SKM-1 treated with dmso at 0.1 percent for 144 hours (cell line): ENCODE measurements at regions not wholly inside any gene's neighbourhood (a gene's known extent, or its start where the extent isn't known, plus 50 kb on each side); places are given as distances from the start of the nearest gene placed in this dataset.

Source experiments
- DNase-seq: peaks from one replicate; lab custom pipeline; 2025; ENCODE audit not compliant: unreplicated experiment; lab: John Stamatoyannopoulos, UW

DNA sequence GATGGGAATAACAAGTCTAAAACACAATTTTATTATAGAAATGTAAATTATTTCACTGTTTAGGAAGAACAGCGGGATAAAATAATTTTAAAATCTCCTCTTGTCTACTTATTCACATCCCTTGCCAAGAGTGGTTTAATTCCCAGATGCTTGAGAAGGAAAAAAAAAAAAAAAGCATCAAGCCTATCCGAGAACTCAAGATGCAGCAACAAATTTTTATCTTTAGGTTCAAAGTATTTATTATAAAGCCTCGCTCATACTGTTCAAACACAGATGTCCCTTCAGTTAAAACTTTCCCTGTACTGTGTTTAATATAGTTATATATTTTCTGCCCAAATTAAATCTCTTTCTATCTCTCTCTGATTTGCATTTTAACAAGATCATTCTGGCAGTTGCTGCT, 1615.8 kb downstream of the PLA2G4A start:
- no peak for DNase-seq

DNA sequence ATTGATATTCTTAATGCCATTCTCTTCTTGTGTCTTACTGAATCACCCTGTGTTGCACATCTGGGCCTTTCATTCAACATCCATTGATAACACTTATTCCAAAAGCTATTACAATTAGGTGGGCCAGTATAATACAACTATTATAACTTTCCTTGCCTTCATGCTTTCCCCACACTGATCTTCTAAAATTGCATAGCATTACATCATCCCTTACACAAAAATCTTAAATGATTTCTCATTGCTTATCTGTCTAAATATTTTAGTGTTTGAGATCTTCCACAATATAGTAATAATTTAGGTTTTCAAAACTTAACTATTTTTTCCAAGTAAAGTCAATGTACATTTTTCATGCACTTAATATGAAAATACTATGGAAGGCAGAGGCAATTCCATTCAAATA, 1634.1 kb downstream of the PLA2G4A start:
- DNase-seq = no peak

DNA sequence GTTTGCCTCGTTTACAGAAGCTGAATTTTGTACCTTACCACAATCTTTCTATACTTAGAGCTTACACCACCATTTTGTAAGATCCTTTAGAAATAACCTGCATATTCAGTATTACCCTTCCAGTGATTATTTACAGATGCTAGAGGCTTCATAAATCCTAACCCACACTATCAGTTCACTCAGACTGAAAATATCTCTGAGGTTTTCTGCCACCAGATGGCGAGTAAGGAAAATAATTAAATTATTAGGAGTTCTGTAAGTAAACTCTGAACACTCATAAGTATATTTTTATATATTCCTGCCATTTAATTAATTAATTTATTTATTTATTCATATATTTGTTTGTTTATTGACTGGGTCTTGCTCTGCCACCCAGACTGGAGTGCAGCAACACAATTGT, 1635.2 kb downstream of the PLA2G4A start:
- DNase-seq = no peak

DNA sequence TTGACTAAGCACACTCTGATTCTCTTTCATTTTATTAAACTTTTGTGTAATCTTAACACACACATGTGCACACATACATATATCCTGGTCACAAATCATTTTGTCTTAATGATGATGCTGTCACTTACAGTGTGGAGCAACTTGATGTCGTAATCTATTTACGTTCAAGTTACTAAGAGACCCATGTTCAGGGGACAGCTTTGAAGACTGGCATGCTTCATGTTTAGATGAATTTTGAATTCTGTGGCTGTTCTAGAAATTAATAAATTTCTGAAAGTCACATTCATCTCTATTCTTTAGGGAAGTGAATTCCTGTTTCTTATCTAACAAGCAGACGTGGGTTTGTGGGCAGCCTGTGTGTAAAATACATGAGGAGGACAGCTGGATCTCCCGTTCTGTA, 1637.8 kb downstream of the PLA2G4A start:
- DNase-seq = no peak

DNA sequence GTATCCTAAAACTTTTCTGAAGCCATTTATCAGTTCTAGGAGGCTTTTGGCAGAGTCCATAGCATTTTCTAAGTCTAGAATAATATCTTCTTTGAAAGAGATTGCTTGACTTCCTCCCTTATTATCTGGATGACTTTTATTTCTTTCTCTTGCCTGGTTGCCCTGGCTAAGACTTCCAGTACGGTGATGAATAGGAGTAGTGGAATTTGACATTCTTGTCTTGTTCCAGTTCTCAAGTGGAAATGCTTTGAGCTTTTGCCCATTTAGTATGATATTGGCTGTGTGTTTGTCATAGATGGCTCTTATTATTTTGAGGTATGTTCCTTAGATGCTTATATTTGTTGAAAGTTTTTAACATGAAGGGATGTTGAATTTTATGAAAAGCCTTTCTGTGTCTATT, 1647.9 kb downstream of the PLA2G4A start:
- DNase-seq = no peak

DNA sequence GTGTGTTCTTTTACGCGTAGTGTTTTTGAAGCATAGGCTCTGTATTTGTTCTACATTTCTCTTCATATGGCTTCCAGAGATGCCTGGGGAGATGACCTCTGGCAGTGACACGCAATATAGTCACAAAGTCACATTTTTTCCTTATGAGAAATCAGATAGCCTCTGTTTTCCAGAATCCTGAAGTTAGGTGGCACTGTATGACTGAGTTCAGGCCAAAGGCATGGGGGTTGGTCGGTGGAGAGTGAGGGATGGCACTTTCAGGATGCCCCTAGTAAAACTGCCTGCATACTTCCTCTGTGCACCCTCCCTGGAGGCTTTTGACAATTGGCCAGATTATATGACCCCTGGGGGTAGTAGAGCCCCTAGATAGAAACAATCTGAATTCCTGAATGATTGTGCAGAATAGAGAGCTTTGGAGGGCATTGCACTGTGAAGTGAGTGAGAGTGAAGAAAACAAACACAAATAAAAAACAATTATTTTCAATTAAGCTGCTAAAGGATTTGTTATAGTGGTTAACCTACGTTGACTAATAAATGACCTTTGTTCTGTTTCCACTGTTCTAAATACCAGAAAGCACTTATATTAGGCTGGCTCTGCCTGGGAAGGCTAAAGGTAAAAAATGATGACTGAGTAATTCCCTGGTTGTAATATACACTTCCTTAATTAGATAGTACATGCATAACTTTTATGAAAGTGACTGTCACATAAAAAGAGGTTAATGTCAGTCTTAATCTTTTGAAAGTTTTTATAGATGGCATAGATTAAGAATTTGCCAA, 1660.8 kb downstream of the PLA2G4A start:
- no peak for DNase-seq

DNA sequence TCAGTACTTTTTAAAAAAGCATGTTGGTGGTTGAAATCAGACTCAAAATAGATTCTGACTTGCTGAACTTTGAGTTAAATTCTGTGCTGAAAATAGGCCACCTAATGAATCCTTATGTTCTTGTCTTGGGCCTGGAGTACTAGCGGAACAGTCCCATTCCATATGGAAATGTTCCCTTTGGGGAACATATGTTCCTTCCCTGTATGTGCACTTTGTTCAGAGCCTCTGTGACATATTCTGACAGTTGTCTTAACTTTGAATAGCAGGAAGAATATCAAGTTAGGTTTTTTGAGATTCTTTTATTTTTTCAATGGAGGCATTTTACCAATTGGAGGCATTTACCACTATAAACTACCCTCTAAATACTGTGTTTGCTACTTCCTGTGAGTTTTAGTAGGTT, 1667.8 kb downstream of the PLA2G4A start:
- no peak for DNase-seq

DNA sequence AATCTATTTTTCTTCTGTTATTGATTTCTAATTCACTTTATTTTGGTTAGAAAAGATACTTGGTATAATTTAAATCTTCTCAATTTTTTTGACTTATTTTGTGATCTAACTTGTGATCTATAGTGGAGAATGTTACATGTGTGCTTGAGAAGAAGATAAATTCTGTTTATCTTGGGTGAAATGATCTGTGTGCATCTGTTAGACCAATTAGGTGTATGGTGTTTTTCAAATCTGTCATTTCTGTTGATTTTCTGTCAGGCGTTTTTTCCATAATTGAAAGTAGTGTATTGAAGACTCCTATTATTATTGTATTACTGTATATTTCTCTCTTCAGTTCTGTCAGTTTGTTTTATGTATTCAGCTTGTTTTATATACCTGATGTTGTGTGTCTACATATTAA, 1668.3 kb downstream of the PLA2G4A start:
- DNase-seq = no peak

DNA sequence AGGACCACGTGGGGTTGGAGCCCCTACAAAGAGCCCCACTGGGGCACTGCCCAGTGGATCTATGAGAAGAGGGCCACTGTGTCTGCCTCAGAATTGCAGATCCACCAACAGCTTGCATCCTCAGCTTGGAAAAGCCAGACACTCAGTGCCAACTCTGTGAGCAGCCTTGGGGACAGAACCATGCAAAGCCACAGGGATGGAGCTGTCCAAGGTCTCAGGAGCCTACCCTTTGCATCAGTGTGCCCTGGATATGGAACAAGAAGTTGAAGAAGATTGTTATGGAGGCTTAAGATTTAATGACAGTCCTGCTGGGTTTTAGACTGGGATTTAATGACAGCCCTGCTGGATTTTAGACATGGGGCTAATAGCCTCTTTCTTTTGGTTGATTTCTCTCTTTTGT, 1670.9 kb downstream of the PLA2G4A start:
- no peak for DNase-seq

DNA sequence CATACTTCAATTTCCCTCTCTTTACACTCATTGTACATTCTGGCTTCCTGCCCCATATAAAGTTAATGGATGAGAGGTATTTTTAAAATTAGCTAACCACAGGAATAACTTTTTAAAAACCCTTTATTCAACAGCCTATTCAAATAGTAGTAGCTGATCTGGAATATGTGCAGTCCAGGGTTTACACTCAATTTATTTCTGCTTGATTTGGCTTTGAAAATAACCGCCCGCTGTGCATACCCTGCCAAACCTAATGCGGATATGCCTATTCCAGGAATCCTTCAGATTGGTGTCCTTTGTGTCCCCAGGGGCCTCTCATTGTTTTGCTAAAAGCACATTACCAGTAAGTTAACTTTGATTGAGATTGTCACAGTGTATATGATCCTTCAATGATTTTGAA, 1686.2 kb downstream of the PLA2G4A start:
- no peak for DNase-seq

DNA sequence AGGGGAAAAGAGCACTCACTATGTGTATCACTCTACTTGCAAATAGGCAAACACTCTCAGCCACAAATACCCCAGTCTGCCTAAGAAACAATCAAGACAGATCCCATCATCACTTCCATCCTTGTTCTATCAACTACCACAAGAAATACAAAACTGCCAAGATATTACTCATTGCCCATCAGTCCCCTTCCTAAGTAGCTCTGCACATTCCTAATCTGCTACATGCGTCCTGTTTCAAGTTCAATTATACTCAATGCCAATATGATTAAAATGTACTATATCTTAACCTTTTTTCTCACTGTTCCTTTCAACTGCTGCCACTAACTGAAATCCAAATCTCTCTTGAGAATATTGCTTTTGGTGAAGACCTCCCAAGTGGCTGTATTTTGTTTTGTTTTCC, 1688.4 kb downstream of the PLA2G4A start:
- no peak for DNase-seq

DNA sequence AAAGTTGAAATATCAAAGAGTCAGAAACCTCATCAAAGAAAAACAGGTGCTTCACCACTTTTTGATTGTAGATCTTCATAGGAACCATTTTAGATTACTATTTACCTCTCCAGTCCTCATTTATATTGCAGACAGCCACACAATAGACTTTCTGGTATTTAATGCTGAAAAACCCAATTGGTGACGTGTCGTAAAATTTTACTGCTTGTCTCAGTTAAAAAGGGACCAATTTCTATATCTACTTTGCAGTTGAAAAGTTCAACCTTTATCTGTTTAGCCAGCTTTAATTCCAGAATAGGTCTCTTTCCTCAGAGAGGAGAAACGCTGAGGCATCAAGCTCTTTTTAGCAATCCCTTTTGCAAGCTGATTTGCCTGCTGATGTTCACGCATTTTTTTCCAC, 1722.4 kb downstream of the PLA2G4A start:
- no peak for DNase-seq

DNA sequence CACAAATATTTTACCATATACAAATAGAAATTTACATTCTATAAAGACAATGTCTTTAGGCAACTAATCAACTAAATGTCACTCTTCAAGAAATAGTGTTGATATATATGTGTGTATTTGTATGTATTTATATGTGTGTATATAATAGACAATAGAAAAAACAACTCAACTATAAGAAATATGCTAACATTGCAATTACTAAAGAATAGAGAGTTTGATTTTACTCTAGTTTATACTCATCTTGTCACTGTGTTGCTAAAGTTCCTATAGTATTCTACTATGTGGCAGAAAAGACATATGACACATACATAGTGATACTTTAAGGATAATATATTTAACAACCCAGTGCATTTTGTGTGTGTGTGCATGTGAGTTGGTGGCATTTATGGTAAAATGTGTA, 1728.3 kb downstream of the PLA2G4A start:
- DNase-seq = no peak

DNA sequence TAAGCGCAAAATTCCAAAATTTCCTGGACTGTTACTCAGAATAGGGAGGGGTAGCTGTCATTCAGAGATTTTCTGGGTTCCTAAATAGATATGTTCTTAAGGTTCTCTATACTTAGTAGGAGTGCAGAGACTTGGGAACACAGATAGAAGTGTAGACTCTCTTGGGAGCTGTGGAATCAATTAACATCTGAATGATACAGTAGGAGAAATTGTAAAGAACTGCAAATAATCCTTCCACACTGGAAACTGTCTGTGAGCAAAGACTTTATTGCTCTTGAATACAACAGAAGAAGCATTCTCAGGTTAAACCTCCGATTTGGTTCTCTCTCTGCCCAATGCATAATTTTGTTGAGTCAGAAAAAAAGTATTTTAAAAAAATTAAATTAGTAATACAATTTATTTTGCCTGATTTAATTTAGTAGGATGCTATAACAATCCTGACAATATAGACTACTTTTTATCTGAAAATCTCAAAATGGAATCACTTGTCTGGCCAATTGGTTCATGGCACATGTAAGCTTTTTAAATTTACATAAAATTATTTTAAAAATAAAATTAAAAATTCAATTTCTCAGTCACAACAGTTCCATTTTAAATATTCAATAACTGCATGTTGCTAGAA, 1754.3 kb downstream of the PLA2G4A start:
- no peak for DNase-seq

DNA sequence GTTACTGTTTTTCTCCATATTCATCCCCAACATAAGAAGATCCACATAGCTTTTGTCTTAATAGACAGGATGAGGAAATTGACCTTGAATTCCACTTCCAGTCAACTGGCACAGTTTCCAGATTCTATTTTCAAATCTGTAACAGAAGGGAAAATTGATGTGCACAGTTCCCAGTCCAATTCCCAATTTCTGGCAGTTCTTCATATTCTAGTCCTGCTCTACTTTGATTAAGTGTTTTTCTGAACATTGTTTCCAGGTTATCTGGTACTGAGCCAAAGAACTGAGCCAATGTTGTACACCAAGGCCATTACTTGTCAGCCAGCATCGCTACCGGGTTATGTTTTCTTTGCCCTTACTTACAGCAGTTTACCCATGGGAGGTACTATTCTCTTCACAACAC, 1755.4 kb downstream of the PLA2G4A start:
- no peak for DNase-seq

DNA sequence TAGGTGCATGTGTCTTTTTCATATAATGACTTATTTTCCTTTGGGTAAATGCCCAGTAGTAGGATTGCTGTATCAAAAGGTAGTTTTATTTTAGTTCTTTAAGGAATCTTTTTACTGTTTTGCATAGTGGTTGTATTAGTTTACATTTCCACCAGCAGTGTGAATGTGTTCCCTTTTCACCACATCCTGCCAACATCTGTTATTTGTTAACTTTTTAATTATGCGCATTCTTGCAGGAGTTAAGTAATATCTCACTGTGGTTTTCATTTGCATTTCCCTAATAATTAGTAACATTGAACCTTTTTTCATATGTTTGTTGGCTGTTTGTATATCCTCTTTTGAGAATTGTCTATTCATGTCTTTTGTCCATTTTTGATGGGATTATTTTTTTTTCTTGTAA, 1761.9 kb downstream of the PLA2G4A start:
- DNase-seq = no peak

DNA sequence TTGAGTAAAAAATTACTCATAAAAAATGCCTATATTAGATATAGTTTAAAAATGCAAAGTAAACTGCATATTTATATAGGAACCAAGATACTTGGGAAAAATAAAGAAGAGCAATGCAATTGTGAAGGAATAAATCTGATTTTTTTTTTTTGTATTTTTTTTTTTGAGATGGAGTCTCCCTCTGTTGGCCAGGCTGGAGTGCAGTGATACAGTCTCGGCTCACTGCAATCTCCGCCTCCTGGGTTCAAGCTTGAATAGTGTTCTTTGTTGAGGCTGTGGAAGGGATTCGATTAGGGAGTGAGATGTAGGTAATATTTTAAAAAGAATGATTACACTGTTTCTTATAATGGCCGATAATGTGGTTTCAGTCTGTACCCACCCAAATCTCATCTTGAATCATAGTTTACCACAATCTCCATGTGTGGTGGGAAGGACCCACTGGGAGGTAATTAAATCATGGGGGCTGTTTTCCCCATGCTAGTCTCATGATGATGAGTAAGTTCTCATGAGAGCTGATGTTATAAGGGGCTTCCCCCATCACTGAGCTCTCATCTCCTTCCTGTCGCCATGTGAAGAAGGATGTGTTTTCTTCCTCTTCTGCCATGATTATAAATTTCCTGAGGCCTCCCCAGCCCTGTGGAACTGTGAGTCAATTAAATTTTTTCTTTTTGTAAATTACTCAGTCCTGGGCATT, 1765.9 kb downstream of the PLA2G4A start:
- no peak for DNase-seq

DNA sequence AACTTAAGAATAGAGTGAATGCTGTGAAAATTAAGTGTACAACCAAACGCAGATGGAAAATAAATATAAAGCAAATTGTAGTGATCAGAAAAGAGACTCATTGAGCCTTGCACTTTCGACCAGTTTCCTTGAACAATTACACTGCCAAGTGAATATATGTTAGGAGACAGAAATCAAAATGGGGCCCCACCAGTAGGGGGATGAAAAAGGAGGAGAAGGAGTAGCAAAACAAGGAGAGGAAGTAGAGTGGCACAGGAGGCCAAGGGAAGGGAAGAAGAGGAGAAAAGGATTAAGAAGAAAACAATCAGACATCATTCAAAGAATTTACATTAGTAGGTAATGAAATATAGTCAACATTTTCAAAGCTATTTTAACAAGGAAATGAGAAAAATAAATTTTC, 1770.6 kb downstream of the PLA2G4A start:
- DNase-seq = peak; percentile 3

DNA sequence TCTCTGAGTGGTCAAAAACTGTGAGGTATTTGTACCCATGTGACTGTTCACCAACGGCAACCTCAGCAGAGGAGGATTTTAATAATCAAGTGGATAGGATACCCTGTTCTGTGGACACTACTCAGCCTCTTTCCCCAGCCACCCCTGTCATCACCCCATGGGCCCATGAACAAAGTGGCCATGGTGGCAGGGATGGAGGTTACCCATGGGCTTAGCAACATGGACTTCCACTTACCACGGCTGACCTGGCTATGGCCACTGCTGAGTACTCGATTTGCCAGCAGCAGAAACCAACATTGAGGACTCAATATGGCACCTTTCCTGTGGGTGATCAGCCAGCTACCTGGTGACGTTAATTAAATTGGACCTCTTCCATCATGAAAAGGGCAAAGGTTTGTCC, 1782.7 kb downstream of the PLA2G4A start:
- DNase-seq = no peak

DNA sequence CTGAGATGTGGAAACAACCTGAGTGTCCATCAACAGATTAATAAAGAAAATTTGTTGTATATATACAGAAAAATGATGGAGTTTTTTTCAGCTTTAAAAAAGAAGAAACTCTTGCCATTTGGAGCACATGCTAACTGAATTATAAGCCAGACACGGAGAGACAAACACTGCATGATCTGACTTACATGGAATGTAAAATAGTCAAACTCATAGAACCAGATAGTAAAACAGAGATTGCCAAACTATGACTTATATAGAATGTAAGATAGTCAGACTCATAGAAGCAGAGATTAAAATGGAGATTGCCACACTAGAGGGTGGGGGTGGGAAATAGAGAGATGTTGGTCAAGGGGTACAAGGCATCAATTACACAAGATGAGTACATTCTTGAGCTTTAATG, 1786.6 kb downstream of the PLA2G4A start:
- no peak for DNase-seq

DNA sequence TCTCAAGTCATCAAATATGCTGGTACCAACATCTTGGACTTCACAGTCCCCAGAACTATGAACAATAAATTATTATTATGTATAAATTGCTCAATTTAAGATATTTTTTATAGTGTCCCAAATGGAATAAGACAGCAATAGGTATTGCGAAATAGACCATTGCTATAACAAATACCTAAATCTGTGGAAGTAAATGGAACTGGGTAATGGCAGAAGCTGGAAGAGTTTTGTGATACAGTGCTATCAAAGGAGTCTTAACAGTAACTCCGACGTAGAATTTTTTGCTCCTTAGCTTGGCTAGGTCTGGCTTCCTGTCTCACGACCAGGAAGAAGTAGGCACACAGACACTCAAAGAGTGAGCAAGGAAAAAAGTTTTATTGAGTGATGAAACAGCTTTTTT, 1791.5 kb downstream of the PLA2G4A start:
- DNase-seq = no peak

DNA sequence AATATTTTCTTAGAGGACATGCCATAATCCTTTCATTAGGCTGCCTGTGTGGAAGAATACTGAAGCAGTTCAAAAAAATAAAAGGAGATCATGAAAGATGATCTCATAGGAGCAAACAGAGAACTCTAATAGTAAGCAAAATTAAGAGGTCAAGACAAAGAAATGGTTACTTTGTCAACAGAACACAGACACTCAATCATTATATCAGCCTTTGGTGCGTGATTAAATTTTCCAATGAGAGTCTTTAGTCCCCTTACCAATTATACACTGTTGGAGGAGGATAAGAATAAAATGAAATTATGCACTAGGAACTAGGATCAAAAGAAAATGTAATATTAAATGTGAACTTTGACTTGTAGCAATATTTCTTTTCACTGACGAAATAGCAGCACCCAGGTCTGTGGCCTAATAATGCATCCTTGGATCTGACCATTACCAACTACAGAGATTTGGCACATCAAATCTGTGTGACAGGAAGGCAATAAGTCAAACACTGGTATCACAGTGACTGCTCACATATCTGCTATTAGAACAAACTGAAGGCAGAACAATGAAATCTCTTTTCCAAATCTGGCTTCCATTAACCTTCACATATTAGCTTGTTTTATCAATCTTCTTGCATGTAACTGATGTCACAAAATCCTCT, 1812.9 kb downstream of the PLA2G4A start:
- no peak for DNase-seq
